ENCODE measurements at regions not wholly inside any gene's neighbourhood (a gene's known extent, or its start where the extent isn't known, plus 50 kb on each side); places are given as distances from the start of the nearest gene placed in this dataset.

DNA sequence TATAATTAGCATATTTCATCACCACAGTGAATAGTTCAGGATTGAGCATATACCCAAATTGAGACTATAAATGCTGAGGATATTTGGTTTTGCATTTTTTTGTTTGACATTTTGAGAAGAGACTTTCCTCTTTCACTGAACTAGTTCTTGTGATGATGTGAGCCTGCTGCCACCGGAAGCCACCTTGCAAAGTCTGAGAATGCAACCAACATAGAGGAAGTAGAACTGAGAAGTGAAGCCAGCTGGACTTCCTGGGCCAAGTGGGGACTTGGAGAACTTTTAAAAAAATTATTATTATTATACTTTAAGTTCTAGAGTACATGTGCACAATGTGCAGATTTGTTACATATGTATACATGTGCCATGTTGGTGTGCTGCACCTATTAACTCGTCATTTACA lies 102.3 kb downstream of the RPE65 start:
- no peak for TF ChIP-seq SP1 (IDR thresholded peaks at IDR 0.05)
- no peak for TF ChIP-seq ZNF384 (IDR thresholded peaks at IDR 0.05)
- TF ChIP-seq BHLHE40 (IDR thresholded peaks at IDR 0.05; ENCODE audit: borderline replicate concordance) = no peak
- no peak for TF ChIP-seq FOXM1 (IDR thresholded peaks at IDR 0.05; ENCODE audit: borderline replicate concordance)
- TF ChIP-seq ARNT (IDR thresholded peaks at IDR 0.05) = no peak
- TF ChIP-seq FOXA1 (IDR thresholded peaks at IDR 0.05) = no peak
